H9 (cell line): ENCODE measurements at regions not wholly inside any gene's neighbourhood (a gene's known extent, or its start where the extent isn't known, plus 50 kb on each side); places are given as distances from the start of the nearest gene placed in this dataset.

Source experiments
- DNase-seq: peaks from one replicate; pipeline ENCODE4 v3.0.0-alpha.2; 2017
- H2AFZ ChIP-seq: one replicate; pipeline ENCODE4 v1.6.1; 2013; ENCODE audit warnings: mild to moderate bottlenecking, low read length, control low read depth, moderate library complexity
- H2AK5ac ChIP-seq: 2 replicates; pipeline ENCODE4 v1.6.1; 2013; ENCODE audit warnings: low read length, control low read depth, mixed read lengths; ENCODE audit not compliant: insufficient read length
- H2BK120ac ChIP-seq: one replicate; pipeline ENCODE4 v1.6.1; 2013; ENCODE audit warnings: low read depth, mild to moderate bottlenecking, low read length, control low read depth, inconsistent platforms; ENCODE audit not compliant: poor library complexity, severe bottlenecking
- H2BK12ac ChIP-seq: 2 replicates; pipeline ENCODE4 v1.6.1; 2013; ENCODE audit warnings: low read length, control low read depth, mixed read lengths, low read depth; ENCODE audit not compliant: insufficient read length
- H2BK15ac ChIP-seq: 2 replicates; pipeline ENCODE4 v1.6.1; 2013; ENCODE audit warnings: low read depth, low read length, control low read depth
- H2BK20ac ChIP-seq: one replicate; pipeline ENCODE4 v1.6.1; 2013; ENCODE audit warnings: low read depth, mild to moderate bottlenecking, low read length, control low read depth, inconsistent platforms; ENCODE audit not compliant: poor library complexity, severe bottlenecking
- H2BK5ac ChIP-seq: 2 replicates; pipeline ENCODE4 v1.6.1; 2013; ENCODE audit warnings: low read length, control low read depth, mixed read lengths; ENCODE audit not compliant: insufficient read length
- H3K14ac ChIP-seq: 2 replicates; pipeline ENCODE4 v1.6.1; 2013; ENCODE audit warnings: low read length, control low read depth; ENCODE audit not compliant: insufficient read depth
- H3K18ac ChIP-seq: 2 replicates; pipeline ENCODE4 v1.6.1; 2013; ENCODE audit warnings: low read depth, mild to moderate bottlenecking, mixed read lengths, low read length, control low read depth; ENCODE audit not compliant: insufficient read length
- H3K23ac ChIP-seq: 2 replicates; pipeline ENCODE4 v1.6.1; 2013; ENCODE audit warnings: low read length, control low read depth, mixed read lengths, low read depth; ENCODE audit not compliant: insufficient read length
- H3K23me2 ChIP-seq: 2 replicates; pipeline ENCODE4 v1.6.1; 2013; ENCODE audit warnings: low read depth, mild to moderate bottlenecking, mixed read lengths, low read length, control low read depth; ENCODE audit not compliant: insufficient read length, poor library complexity, severe bottlenecking
- H3K27ac ChIP-seq: 2 replicates; pipeline ENCODE4 v1.5.1; 2013; ENCODE audit warnings: low read length, control low read depth, mixed read lengths, low read depth; ENCODE audit not compliant: insufficient read length
- H3K27me3 ChIP-seq: 2 replicates; pipeline ENCODE4 v1.6.1; 2013; ENCODE audit warnings: low read length, control low read depth, inconsistent platforms; ENCODE audit not compliant: insufficient read depth
- H3K4ac ChIP-seq: 2 replicates; pipeline ENCODE4 v1.6.1; 2013; ENCODE audit warnings: low read depth, mild to moderate bottlenecking, control low read depth, inconsistent platforms, low read length, moderate library complexity
- H3K4me1 ChIP-seq: 2 replicates; pipeline ENCODE4 v1.6.1; 2013; ENCODE audit warnings: low read length, control low read depth, inconsistent platforms; ENCODE audit not compliant: insufficient read depth
- H3K4me2 ChIP-seq: 2 replicates; pipeline ENCODE4 v1.6.1; 2013; ENCODE audit warnings: low read length, control low read depth, mixed read lengths; ENCODE audit not compliant: insufficient read length, insufficient read depth
- H3K56ac ChIP-seq: 2 replicates; pipeline ENCODE4 v1.6.1; 2013; ENCODE audit warnings: low read depth, mild to moderate bottlenecking, mixed read lengths, low read length, control low read depth; ENCODE audit not compliant: insufficient read length
- H3K79me1 ChIP-seq: 2 replicates; pipeline ENCODE4 v1.6.1; 2013; ENCODE audit warnings: low read depth, mild to moderate bottlenecking, moderate library complexity, low read length, control low read depth, inconsistent platforms; ENCODE audit not compliant: insufficient read depth, poor library complexity, severe bottlenecking
- H3K79me2 ChIP-seq: 2 replicates; pipeline ENCODE4 v1.6.1; 2013; ENCODE audit warnings: low read length, control low read depth, inconsistent platforms; ENCODE audit not compliant: insufficient read depth
- H3K9ac ChIP-seq: 2 replicates; pipeline ENCODE4 v1.6.1; 2013; ENCODE audit warnings: low read length, control low read depth, mixed read lengths; ENCODE audit not compliant: insufficient read length; ENCODE audit errors: extremely low read depth
- H3K9me3 ChIP-seq: one replicate; pipeline ENCODE4 v1.6.1; 2013; ENCODE audit warnings: low read depth, low read length, inconsistent platforms; ENCODE audit not compliant: control insufficient read depth
- H3T11ph ChIP-seq: one replicate; pipeline ENCODE4 v1.6.1; 2013; ENCODE audit warnings: mild to moderate bottlenecking, low read length, control low read depth, inconsistent platforms
- H4K20me1 ChIP-seq: one replicate; pipeline ENCODE4 v1.6.1; 2013; ENCODE audit not compliant: control insufficient read depth, insufficient read length, insufficient read depth
- H4K5ac ChIP-seq: 2 replicates; pipeline ENCODE4 v1.6.1; 2013; ENCODE audit warnings: low read depth, mild to moderate bottlenecking, mixed read lengths, low read length, control low read depth; ENCODE audit not compliant: insufficient read length
- H4K8ac ChIP-seq: replicated peaks from 2 replicates; pipeline ENCODE4 v1.6.1; 2013; ENCODE audit warnings: low read length, control low read depth, mixed read lengths, low read depth; ENCODE audit not compliant: insufficient read length
- H4K91ac ChIP-seq: 2 replicates; pipeline ENCODE4 v1.6.1; 2013; ENCODE audit warnings: low read depth, mild to moderate bottlenecking, moderate library complexity, mixed read lengths, low read length, control low read depth; ENCODE audit not compliant: insufficient read length
- H3K27ac Mint-ChIP-seq, 3 experiments: 2 replicates in 2 of 3; 3 replicates in 1 of 3; pipeline ENCODE4 v1.8.0; 2020 to 2021; ENCODE audit warnings: mixed read lengths in 3 of 3, mild to moderate bottlenecking in 1 of 3, moderate library complexity in 1 of 3
- H3K27me3 Mint-ChIP-seq: 2 replicates; pipeline ENCODE4 v1.8.0; 2021; ENCODE audit warnings: low read depth, mild to moderate bottlenecking, moderate library complexity, mixed read lengths
- H3K36me3 Mint-ChIP-seq, 3 experiments: 2 replicates in 2 of 3; 3 replicates in 1 of 3; pipeline ENCODE4 v1.8.0; 2020 to 2021; ENCODE audit warnings: low read depth in 3 of 3, mixed read lengths in 3 of 3; ENCODE audit not compliant: insufficient read depth in 1 of 3
- H3K4me1 Mint-ChIP-seq, 2 experiments: 2 replicates each; pipeline ENCODE4 v1.8.0; 2020; ENCODE audit warnings: mixed read lengths in 2 of 2
- H3K4me3 Mint-ChIP-seq, 2 experiments: 2 replicates in 1 of 2; 3 replicates in 1 of 2; pipeline ENCODE4 v1.8.0; 2020 to 2021; ENCODE audit warnings: mild to moderate bottlenecking in 2 of 2, mixed read lengths in 2 of 2, moderate library complexity in 1 of 2
- H3K9me3 Mint-ChIP-seq, 2 experiments: 2 replicates in 1 of 2; 3 replicates in 1 of 2; pipeline ENCODE4 v1.8.0; 2020; ENCODE audit warnings: mild to moderate bottlenecking in 2 of 2, mixed read lengths in 2 of 2, moderate library complexity in 1 of 2
- WGBS: extraction: QIAGEN DNeasy Blood & Tissue Kit; methylation state at CpG from one replicate; pipeline ENCODE4 v1.1.7; 2013; ENCODE audit warnings: missing lambda C conversion rate, low lambda C conversion rate, mixed read lengths; ENCODE audit not compliant: insufficient read length; ENCODE audit errors: extremely low coverage; 5-methylcytosine and 5-hydroxymethylcytosine counted together
- TF ChIP-seq, protein P1 (sequence below): fragments of 200-600 bp; sonication (generic); conservative IDR thresholded peaks from 3 replicates; pipeline ENCODE4 v1.8.0; 2021; ENCODE audit warnings: antibody characterized with exemption, mild to moderate bottlenecking

- no peaks in the 10 kb centered on the region for H3K79me2 ChIP-seq
- H3K23ac ChIP-seq: no peak overlapping the region
- no peak overlapping the region for H3K27ac ChIP-seq
- H2AFZ ChIP-seq: no peak overlapping the region
- no peak overlapping the region for H3K4ac ChIP-seq
- no peak overlapping the region for H4K91ac ChIP-seq
- no peaks in the 10 kb centered on the region for H3K4me1 ChIP-seq
- H3K27me3 ChIP-seq: no peaks in the 10 kb centered on the region
- no peak overlapping the region for H2BK15ac ChIP-seq
- no peak overlapping the region for H2AK5ac ChIP-seq
- no peak overlapping the region for H3K56ac ChIP-seq
- H3K23me2 ChIP-seq: no peaks in the 10 kb centered on the region
- no peak overlapping the region for H3T11ph ChIP-seq
- no peak overlapping the region for H2BK12ac ChIP-seq
- H2BK20ac ChIP-seq: no peak overlapping the region
- H3K9me3 ChIP-seq: no peaks in the 10 kb centered on the region
- H4K20me1 ChIP-seq: no peaks in the 10 kb centered on the region
- H3K79me1 ChIP-seq: no peaks in the 10 kb centered on the region
- no peak overlapping the region for H3K4me2 ChIP-seq
- DNase-seq: no peak
- H3K4me3 Mint-ChIP-seq: no peak overlapping the region
- H3K14ac ChIP-seq: no peak overlapping the region
- no peak overlapping the region for H3K9ac ChIP-seq
- no peaks in the 10 kb centered on the region for H3K9me3 Mint-ChIP-seq
- no peak overlapping the region for H2BK120ac ChIP-seq
- peaks cover 0 to 5% of the 10 kb centered on the region in 2 experiments; a peak in 2 of 4 replicates for H3K4me1 Mint-ChIP-seq
- H3K18ac ChIP-seq: no peak overlapping the region
- no peaks in the 10 kb centered on the region for H3K27me3 Mint-ChIP-seq
- no peak overlapping the region for H4K5ac ChIP-seq
- TF ChIP-seq, protein P1, sequence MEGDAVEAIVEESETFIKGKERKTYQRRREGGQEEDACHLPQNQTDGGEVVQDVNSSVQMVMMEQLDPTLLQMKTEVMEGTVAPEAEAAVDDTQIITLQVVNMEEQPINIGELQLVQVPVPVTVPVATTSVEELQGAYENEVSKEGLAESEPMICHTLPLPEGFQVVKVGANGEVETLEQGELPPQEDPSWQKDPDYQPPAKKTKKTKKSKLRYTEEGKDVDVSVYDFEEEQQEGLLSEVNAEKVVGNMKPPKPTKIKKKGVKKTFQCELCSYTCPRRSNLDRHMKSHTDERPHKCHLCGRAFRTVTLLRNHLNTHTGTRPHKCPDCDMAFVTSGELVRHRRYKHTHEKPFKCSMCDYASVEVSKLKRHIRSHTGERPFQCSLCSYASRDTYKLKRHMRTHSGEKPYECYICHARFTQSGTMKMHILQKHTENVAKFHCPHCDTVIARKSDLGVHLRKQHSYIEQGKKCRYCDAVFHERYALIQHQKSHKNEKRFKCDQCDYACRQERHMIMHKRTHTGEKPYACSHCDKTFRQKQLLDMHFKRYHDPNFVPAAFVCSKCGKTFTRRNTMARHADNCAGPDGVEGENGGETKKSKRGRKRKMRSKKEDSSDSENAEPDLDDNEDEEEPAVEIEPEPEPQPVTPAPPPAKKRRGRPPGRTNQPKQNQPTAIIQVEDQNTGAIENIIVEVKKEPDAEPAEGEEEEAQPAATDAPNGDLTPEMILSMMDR: no peak
- H4K8ac ChIP-seq: no peak overlapping the region
- no peaks in the 10 kb centered on the region for H3K36me3 Mint-ChIP-seq
- H3K27ac Mint-ChIP-seq: no peak overlapping the region
- WGBS: no CpG with 5 or more reads among the region's 6 CpGs
- no peak overlapping the region for H2BK5ac ChIP-seq
Observed at GRCh38 chr6:113433335-113433991, 423.7 kb upstream of the MARCKS start.
